ENCODE measurements at regions not wholly inside any gene's neighbourhood (a gene's known extent, or its start where the extent isn't known, plus 50 kb on each side); places are given as distances from the start of the nearest gene placed in this dataset.

GRCh38 chr2:12126318-12126717 lies 379.9 kb downstream of the LPIN1 start:
- DNase-seq (ENCODE audit: low spot score, unreplicated experiment): no peak
- no peak overlapping the region for H3K27ac Mint-ChIP-seq
- TF ChIP-seq, protein P1, sequence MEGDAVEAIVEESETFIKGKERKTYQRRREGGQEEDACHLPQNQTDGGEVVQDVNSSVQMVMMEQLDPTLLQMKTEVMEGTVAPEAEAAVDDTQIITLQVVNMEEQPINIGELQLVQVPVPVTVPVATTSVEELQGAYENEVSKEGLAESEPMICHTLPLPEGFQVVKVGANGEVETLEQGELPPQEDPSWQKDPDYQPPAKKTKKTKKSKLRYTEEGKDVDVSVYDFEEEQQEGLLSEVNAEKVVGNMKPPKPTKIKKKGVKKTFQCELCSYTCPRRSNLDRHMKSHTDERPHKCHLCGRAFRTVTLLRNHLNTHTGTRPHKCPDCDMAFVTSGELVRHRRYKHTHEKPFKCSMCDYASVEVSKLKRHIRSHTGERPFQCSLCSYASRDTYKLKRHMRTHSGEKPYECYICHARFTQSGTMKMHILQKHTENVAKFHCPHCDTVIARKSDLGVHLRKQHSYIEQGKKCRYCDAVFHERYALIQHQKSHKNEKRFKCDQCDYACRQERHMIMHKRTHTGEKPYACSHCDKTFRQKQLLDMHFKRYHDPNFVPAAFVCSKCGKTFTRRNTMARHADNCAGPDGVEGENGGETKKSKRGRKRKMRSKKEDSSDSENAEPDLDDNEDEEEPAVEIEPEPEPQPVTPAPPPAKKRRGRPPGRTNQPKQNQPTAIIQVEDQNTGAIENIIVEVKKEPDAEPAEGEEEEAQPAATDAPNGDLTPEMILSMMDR (IDR thresholded peaks at IDR 0.05; ENCODE audit: unreplicated experiment): no peak

DNA sequence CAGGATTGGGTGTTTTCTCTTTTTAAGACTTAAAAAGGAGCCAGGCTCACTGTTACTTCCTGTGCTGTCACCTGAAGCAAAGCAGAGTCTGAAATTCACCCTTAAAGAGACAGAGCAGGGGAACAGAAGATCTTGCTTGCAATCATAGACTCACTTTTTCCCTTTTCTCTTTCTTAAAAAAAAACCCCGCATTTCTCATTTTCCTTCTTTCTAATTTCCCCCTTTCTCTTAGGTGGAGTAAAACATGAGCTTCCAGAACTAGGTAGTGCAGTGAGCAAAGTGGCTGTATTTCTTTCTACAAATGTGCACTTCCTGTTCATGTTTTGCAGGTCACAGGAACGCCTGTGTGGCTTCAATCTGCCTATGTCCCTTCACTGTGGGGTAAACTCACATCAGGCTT lies 381.2 kb downstream of the LPIN1 start:
- Mint-ChIP-seq H3K9me3 (ENCODE audit: low read depth) (no peaks in the 10 kb centered on the region), H3K27me3 (no peaks in the 10 kb centered on the region), H3K27ac (no peak overlapping the region), H3K4me3 (ENCODE audit: low read depth) (no peak overlapping the region), H3K4me1 (ENCODE audit: low read depth) (no peaks in the 10 kb centered on the region), H3K36me3 (ENCODE audit: insufficient read depth) (no peaks in the 10 kb centered on the region)
- TF ChIP-seq, protein P1 (IDR thresholded peaks at IDR 0.05; ENCODE audit: unreplicated experiment): no peak
- no peak for DNase-seq (ENCODE audit: low spot score, unreplicated experiment)

More at GRCh38 chr2:12126318-12126717, 379.9 kb downstream of the LPIN1 start:
- H3K9me3 Mint-ChIP-seq (ENCODE audit: low read depth): no peaks in the 10 kb centered on the region
- H3K27me3 Mint-ChIP-seq: no peaks in the 10 kb centered on the region
- no peaks in the 10 kb centered on the region for H3K4me1 Mint-ChIP-seq (ENCODE audit: low read depth)
- H3K4me3 Mint-ChIP-seq (ENCODE audit: low read depth): no peak overlapping the region
- no peaks in the 10 kb centered on the region for H3K36me3 Mint-ChIP-seq (ENCODE audit: insufficient read depth)

- no peaks in the 10 kb centered on the region for H3K27me3 Mint-ChIP-seq
- H3K4me1 Mint-ChIP-seq (ENCODE audit: low read depth): no peaks in the 10 kb centered on the region
- no peak overlapping the region for H3K27ac Mint-ChIP-seq
Observed at GRCh38 chr2:12131975-12132374, 385.5 kb downstream of the LPIN1 start.

DNA sequence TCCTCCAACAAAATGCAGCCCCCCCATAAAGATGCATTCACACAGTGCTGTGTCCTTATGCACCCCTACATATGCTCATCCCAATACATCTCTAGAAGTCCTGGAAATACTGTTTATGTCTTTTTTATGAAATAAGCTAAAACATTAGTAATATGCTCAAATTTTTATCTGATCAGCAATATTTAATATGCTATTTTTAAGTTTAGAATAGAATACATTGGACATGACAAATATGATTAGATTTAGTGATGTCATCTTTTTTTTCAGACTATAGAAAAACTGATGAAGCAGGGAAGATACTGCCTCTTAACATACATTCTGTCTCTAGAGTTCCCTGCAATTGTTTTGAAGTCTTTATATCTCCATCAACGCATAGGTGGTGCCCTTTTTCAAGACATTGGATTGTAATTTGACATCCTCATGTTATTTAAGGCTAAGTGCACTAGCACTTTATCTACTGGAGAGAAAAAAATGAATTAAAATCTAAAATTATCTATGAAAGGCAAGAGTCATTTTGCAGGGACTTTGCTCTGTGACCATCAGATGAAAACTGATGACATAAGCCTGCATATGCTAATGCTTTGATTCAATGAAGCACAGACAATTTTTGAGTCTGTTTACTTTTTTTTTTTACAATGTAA lies 395.3 kb downstream of the LPIN1 start:
- H3K9me3 Mint-ChIP-seq (ENCODE audit: low read depth): no peaks in the 10 kb centered on the region
- no peak overlapping the region for H3K27ac Mint-ChIP-seq
- peaks cover 13% of the 10 kb centered on the region for H3K27me3 Mint-ChIP-seq
- no peak overlapping the region for H3K4me3 Mint-ChIP-seq (ENCODE audit: low read depth)
- H3K36me3 Mint-ChIP-seq (ENCODE audit: insufficient read depth): no peaks in the 10 kb centered on the region
- no peak for DNase-seq (ENCODE audit: low spot score, unreplicated experiment)
- TF ChIP-seq, protein P1 (IDR thresholded peaks at IDR 0.05; ENCODE audit: unreplicated experiment): no peak
- no peaks in the 10 kb centered on the region for H3K4me1 Mint-ChIP-seq (ENCODE audit: low read depth)

More at GRCh38 chr2:12131975-12132374, 385.5 kb downstream of the LPIN1 start:
- H3K36me3 Mint-ChIP-seq (ENCODE audit: insufficient read depth): no peaks in the 10 kb centered on the region
- TF ChIP-seq, protein P1 (IDR thresholded peaks at IDR 0.05; ENCODE audit: unreplicated experiment): no peak
- no peak overlapping the region for H3K4me3 Mint-ChIP-seq (ENCODE audit: low read depth)
- no peak for DNase-seq (ENCODE audit: low spot score, unreplicated experiment)
- no peaks in the 10 kb centered on the region for H3K9me3 Mint-ChIP-seq (ENCODE audit: low read depth)

GRCh38 chr2:12151716-12152115 lies 405.3 kb downstream of the LPIN1 start:
- DNase-seq (ENCODE audit: low spot score, unreplicated experiment): no peak
- TF ChIP-seq, protein P1 (IDR thresholded peaks at IDR 0.05; ENCODE audit: unreplicated experiment): no peak
- no peaks in the 10 kb centered on the region for H3K4me1 Mint-ChIP-seq (ENCODE audit: low read depth)
- peaks cover 3% of the 10 kb centered on the region for H3K27me3 Mint-ChIP-seq
- no peaks in the 10 kb centered on the region for H3K9me3 Mint-ChIP-seq (ENCODE audit: low read depth)
- H3K36me3 Mint-ChIP-seq (ENCODE audit: insufficient read depth): no peaks in the 10 kb centered on the region
- no peak overlapping the region for H3K27ac Mint-ChIP-seq
- no peak overlapping the region for H3K4me3 Mint-ChIP-seq (ENCODE audit: low read depth)

Data from progenitor cell of endocrine pancreas (in vitro differentiated cells).